Mucosa of rectum (tissue), 2 donors: ENCODE measurements at regions not wholly inside any gene's neighbourhood (a gene's known extent, or its start where the extent isn't known, plus 50 kb on each side); places are given as distances from the start of the nearest gene placed in this dataset.

ENCODE experiments used
- H3K27ac ChIP-seq, 2 donors: one replicate each; pipeline ENCODE4 v1.7.0; 2013; ENCODE audit warnings: inconsistent platforms in 2 of 2, low read depth in 2 of 2, low read length in 2 of 2
- H3K27me3 ChIP-seq, 2 donors: one replicate each; pipeline ENCODE4 v1.7.0; 2013; ENCODE audit warnings: low read length in 2 of 2; ENCODE audit not compliant: control insufficient read depth in 2 of 2, insufficient read depth in 2 of 2
- H3K36me3 ChIP-seq, 2 donors: one replicate each; pipeline ENCODE4 v1.7.0; 2013; ENCODE audit warnings: low read length in 2 of 2; ENCODE audit not compliant: control insufficient read depth in 2 of 2, insufficient read depth in 2 of 2
- H3K4me1 ChIP-seq, 2 donors: one replicate each; pipeline ENCODE4 v1.7.0; 2013; ENCODE audit warnings: low read length in 2 of 2, mild to moderate bottlenecking in 1 of 2; ENCODE audit not compliant: control insufficient read depth in 2 of 2, insufficient read depth in 2 of 2
- H3K4me3 ChIP-seq, 2 donors: one replicate each; pipeline ENCODE4 v1.7.0; 2013; ENCODE audit warnings: low read length in 2 of 2
- H3K9ac ChIP-seq, 2 donors: one replicate each; pipeline ENCODE4 v1.7.0; 2013; ENCODE audit warnings: low read length in 2 of 2, low read depth in 1 of 2, mild to moderate bottlenecking in 1 of 2
- H3K9me3 ChIP-seq, 2 donors: one replicate each; pipeline ENCODE4 v1.7.0; 2013; ENCODE audit warnings: low read length in 2 of 2; ENCODE audit not compliant: control insufficient read depth in 2 of 2
- donor health status: healthy.
- donor health status: Normal muscosa, but diverticular disease.

DNA sequence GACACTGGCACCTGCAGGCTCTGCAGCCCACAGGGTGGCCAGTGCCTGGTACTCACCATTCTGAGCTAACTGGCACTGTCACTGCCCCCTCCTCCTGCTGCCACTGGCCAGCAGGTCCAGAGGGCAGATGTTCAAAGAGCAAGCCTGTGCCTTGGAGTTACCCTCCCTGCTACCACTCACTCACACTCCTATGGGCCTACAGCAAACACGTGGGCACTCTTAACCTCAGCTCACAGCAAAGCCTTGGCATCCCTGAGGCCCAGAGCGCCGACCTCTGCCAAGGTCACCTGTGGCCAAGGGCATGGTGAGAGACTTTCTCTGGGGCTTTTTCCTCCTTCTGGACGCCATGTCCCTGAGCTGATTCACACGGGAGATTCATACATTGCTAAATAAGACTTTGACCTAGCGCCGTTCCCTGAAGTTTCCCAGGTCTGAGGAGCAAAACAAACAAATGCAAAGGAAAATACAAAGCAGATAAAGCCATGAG, 270.0 kb upstream of the PPP2R2D start:
- Histone ChIP-seq H3K4me3 (no peak overlapping the region), H3K27me3 (no peaks in the 10 kb centered on the region), H3K9me3 (peaks cover 0 to 6% of the 10 kb centered on the region in 2 donors), H3K36me3 (no peaks in the 10 kb centered on the region), H3K9ac (no peak overlapping the region), H3K27ac (no peak overlapping the region), H3K4me1 (no peaks in the 10 kb centered on the region)

DNA sequence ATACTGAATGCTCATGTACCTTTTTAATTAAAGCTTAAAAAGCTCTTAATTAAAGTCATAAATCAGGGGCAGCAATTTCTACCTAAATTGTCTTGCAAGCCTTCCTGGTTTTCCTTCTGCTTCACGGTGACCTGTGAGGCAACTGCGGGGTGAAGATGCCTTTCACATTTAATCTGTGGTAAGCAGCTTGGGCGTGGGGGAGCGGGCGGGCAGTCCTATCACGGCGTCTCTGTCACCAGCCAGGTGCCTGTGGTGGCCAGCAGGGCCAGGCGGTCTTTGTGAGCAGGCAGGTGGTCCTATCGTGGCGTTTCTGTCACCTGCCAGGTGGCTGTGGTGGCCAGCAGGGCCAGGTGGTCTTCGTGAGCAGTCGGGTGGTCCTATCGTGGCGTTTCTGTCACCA, 269.2 kb upstream of the PPP2R2D start:
- H3K27me3 ChIP-seq, result no peaks in the 10 kb centered on the region
- H3K36me3 ChIP-seq, result no peaks in the 10 kb centered on the region
- H3K4me1 ChIP-seq, result no peaks in the 10 kb centered on the region
- H3K4me3 ChIP-seq, result no peak overlapping the region
- H3K9ac ChIP-seq, result no peak overlapping the region
- no peak overlapping the region for H3K27ac ChIP-seq
- peaks cover 0 to 6% of the 10 kb centered on the region in 2 donors for H3K9me3 ChIP-seq

DNA sequence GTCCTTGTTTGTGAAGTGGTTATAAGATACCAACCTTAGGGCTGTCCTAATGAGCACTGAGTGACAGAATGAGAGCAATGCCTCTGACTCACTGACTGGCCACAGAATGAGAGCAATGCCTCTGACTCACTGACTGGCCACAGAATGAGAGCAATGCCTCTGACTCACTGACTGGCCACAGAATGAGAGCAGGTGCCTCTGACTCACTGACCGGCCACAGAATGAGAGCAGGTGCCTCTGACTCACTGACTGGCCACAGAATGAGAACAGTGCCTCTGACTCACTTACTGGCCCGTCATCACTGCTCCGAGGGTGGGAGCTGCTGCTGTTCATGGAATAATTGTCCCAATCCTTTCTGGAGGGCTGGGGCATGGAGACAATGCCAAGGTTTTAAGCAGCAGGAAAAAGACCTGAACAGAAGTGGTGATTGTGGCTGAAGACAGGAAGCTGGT, 265.2 kb upstream of the PPP2R2D start:
- H3K36me3 ChIP-seq, result no peaks in the 10 kb centered on the region
- H3K27me3 ChIP-seq, result no peaks in the 10 kb centered on the region
- peaks cover 0 to 7% of the 10 kb centered on the region in 2 donors for H3K9me3 ChIP-seq
- H3K9ac ChIP-seq, result no peak overlapping the region
- no peaks in the 10 kb centered on the region for H3K4me1 ChIP-seq
- H3K4me3 ChIP-seq, result no peak overlapping the region
- no peak overlapping the region for H3K27ac ChIP-seq

DNA sequence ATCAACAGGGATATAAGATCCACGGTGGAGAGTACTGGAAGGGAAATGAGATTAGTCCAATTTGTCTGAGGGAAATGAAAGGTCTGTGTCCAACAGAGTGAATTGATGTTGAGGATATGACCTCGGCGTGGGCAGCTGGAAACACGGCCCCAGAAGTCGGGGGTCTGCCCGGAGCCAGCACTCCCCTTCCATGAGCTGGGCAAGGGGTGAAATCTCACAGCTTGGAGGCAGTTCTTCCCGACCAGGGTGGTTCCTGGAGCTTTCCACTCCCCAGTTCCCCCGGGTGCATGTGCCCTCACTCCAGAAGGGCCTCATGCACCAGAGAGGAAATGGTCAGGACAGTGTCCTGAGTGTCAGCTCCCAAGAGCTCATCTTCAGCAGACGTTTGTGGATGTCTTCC, 264.7 kb upstream of the PPP2R2D start:
- Histone ChIP-seq H3K9me3 (peaks cover 0 to 4% of the 10 kb centered on the region in 2 donors), H3K36me3 (no peaks in the 10 kb centered on the region), H3K27ac (no peak overlapping the region), H3K4me3 (no peak overlapping the region), H3K27me3 (no peaks in the 10 kb centered on the region), H3K4me1 (no peaks in the 10 kb centered on the region), H3K9ac (no peak overlapping the region)

DNA sequence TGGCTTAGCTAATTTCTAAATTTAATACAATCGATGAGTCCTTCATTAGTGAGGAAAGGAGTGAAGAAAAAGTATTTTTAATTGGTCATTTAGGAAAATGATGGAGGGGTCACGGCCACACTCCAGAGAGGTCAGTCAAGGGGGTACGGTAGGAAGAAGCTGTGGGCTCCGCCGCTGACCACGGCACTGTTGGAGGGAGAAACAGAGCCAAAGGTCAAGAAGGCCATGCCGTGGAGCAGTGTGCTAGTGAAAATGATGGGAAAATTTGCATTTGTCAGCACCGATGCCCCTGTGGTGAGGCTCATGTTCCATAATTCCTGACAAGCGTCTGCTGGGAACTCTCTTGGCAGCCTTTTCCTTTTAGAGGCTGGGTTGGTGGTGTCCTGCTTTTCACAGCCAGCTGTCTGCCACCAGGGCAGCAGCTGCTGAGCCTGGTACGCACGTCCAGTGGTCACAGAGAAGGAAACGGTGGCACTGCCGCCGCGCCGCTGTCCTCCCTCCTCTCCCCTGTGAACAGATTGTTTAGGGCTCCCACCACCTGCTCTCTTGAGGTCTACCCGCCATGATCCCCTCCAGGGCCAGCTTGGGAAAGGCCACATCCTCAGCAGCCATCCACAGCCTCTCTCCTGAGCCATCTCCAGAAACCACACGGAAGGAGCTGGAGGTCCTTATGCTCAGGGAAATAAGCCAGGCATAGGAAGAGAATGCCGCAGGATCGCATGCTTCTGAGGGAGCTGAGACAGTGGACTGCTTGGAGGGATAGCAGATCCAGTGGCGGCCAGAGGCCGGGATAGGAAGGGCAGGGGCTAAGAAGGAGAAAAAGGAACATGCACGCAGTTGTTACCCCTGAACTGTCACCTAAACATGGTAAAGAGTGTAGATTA, 263.7 kb upstream of the PPP2R2D start:
- no peak overlapping the region for H3K4me3 ChIP-seq
- no peak overlapping the region for H3K27ac ChIP-seq
- no peaks in the 10 kb centered on the region for H3K36me3 ChIP-seq
- no peak overlapping the region for H3K9ac ChIP-seq
- H3K4me1 ChIP-seq, result no peaks in the 10 kb centered on the region
- no peaks in the 10 kb centered on the region for H3K27me3 ChIP-seq
- H3K9me3 ChIP-seq, result peaks cover 0 to 4% of the 10 kb centered on the region in 2 donors

DNA sequence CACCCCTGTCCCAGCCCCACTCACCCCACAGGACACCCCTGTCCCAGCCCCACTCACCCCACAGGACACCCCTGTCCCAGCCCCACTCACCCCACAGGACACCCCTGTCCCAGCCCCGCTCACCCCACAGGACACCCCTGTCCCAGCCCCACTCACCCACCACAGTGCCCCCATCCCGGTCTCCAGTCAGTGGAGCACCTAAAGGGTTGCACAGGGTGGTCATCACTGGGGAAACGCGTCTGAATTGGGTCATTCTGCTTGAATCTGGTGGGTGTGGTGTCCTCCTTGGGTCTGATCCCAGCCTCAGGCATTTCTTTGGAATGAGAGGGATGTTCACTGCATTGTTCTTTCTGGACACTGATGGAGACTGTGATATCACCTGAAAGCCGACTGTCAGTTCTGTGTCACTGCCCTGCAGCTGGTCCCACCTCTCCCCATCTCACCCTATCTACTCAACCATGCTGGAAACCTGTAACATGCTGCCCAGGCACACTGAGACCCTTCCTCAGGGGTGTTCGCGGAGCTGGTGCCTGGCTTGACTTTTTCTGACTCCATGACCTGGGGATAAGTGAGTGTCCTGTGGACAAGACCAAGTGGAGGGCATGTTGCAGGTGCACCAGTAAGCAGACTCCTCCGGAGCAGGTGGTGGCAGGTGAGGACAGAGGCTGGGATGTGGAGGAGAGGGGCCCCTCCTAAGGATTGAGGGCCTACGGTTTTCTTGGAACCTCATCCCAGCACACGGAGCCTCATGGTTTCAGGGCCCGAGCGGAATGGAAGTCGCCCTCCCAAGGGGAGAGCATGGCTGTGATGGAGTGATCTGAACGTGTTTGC, 262.5 kb upstream of the PPP2R2D start:
- Histone ChIP-seq H3K36me3 (no peaks in the 10 kb centered on the region), H3K4me1 (no peaks in the 10 kb centered on the region), H3K27ac (no peak overlapping the region), H3K9ac (no peak overlapping the region), H3K9me3 (peaks cover 0 to 4% of the 10 kb centered on the region in 2 donors), H3K4me3 (no peak overlapping the region), H3K27me3 (no peaks in the 10 kb centered on the region)

DNA sequence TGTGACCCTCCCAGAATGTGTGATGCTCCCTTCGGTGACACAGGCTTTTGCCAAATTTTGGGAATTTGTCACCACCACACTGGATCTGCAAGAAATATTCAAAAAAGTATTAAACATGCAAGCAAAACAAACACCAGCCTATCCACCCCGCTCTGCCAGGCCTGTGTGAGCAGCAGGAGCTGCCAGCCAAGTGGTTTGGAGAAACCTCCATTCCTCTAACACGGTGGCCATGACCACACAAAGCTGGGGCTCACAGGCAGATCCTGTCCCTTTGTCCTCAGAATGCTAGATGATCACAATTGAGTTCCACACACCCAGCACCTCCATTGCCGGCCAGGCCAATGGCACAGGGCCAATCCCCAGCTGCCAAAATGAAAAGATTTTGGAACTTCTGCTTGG, 261.9 kb upstream of the PPP2R2D start:
- no peak overlapping the region for H3K27ac ChIP-seq
- no peaks in the 10 kb centered on the region for H3K36me3 ChIP-seq
- peaks cover 0 to 4% of the 10 kb centered on the region in 2 donors for H3K9me3 ChIP-seq
- no peak overlapping the region for H3K4me3 ChIP-seq
- no peak overlapping the region for H3K9ac ChIP-seq
- no peaks in the 10 kb centered on the region for H3K4me1 ChIP-seq
- H3K27me3 ChIP-seq, result no peaks in the 10 kb centered on the region

DNA sequence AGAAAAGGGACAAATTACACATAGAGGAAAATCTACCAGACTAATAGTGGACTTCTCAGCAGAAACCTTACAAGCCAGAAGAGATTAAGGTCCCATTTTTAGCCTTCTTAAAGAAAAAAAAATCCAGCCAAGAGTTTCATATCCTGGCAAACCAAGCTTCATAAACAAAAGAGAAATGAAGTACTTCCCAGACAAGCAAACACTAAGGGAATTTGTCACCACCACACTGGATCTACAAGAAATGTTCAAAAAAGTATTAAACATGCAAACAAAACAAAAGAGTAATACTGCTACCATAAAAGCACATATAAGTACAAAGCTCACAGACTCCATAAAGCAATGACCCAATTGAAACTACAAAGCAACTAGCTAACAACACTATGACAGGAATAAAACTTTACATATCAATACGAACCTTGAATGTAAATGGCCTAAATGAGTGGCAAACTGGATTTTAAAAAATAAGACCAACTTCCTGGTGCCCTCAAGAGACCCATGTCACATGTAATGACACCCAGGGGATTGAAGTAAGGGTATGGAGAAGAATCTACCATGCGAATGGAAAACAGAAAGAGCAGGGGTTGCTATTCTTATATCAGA, 260.7 kb upstream of the PPP2R2D start:
- no peak overlapping the region for H3K4me3 ChIP-seq
- H3K9ac ChIP-seq, result no peak overlapping the region
- H3K27me3 ChIP-seq, result no peaks in the 10 kb centered on the region
- no peaks in the 10 kb centered on the region for H3K4me1 ChIP-seq
- no peak overlapping the region for H3K27ac ChIP-seq
- peaks cover 0 to 4% of the 10 kb centered on the region in 2 donors for H3K9me3 ChIP-seq
- no peaks in the 10 kb centered on the region for H3K36me3 ChIP-seq

DNA sequence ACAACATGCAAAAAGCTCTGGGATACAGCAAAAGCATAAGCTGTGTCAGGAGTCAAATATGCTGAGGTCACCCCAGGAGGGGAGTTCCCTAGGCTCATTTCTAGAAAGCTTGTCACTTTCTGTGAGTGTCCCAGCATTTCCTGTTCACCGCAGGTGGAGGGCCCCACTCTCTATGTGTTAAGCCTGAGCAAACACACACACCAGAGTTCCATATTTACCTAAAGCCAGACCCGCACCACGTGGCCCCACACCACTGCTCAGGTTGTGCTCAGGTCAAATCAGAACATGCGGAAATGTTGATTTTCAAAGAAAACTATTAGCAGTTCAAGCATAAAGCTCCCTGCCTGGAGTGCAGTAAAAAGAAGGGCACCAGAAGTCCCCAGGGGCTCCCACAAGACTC, 259.6 kb upstream of the PPP2R2D start:
- Histone ChIP-seq H3K27ac (no peak overlapping the region), H3K9ac (no peak overlapping the region), H3K4me3 (no peak overlapping the region), H3K4me1 (no peaks in the 10 kb centered on the region), H3K36me3 (no peaks in the 10 kb centered on the region), H3K9me3 (peaks cover 0 to 4% of the 10 kb centered on the region in 2 donors), H3K27me3 (no peaks in the 10 kb centered on the region)

DNA sequence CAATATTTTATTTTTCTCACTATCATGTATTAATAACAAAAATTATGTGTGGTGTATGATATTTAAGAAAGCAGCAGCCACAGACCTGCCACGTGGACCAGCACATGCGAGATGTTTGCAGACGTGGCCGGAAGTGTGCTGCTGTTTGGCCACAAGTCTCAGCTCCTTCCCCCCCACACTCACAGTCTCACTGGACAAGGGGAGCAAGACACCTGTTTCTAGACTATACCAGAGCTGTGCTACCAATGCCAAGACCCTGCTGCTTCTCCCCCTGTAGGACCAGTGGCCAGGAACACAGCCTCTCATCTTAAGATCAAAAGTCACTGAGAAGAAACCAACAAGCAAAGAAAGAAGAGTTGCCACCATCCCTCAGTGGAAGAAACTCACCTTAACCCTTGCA, 258.9 kb upstream of the PPP2R2D start:
- no peak overlapping the region for H3K4me3 ChIP-seq
- no peak overlapping the region for H3K27ac ChIP-seq
- no peaks in the 10 kb centered on the region for H3K27me3 ChIP-seq
- H3K9me3 ChIP-seq, result peaks cover 0 to 4% of the 10 kb centered on the region in 2 donors
- H3K36me3 ChIP-seq, result no peaks in the 10 kb centered on the region
- no peak overlapping the region for H3K9ac ChIP-seq
- no peaks in the 10 kb centered on the region for H3K4me1 ChIP-seq
